Activated T-cell treated with anti-CD3 and anti-CD28 coated beads, Interleukin-2, amount 50 U/mL, for 48 hours (primary cell): ENCODE measurements at regions not wholly inside any gene's neighbourhood (a gene's known extent, or its start where the extent isn't known, plus 50 kb on each side); places are given as distances from the start of the nearest gene placed in this dataset.

Experiments used
- DNase-seq, 2 experiments: peaks; one replicate each; pipeline ENCODE4 v3.0.0-alpha.2; 2020

DNA sequence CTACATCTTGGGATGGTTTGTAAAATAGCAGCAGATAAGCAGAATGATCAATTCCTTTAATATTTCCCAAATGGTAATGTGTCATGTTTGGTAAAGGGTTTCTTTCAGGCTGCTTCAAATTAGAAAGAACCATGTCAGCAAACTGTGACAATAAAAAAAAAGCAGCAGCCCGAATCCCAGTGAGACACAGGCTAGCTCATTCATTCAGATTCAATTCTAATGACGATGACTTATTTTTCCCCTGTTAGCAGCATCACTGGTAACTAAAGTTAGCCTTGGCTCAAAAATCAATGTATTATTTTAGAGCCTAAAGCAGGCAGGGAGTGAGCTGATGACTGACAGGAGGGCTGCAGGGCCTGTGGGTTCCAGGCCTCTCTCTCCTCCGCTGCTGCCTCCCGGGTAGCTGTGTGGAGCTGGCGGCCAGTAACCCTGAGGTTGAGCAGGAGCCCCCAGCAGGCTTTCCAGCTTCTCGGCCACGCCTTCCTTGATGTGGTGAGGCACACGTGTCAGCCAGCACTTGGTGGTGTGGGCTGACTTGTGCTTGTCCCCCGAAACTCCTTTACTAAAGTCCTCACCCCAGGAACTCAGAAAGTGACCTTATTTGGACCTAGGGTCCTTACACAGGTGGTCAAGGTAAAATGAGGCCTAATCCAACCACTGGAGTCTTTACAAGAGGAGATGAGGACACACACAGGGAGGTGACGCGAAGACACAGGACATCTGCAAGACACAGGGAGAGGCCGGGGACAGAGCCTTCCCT, 120.5 kb upstream of the HS6ST1 start:
- DNase-seq = no peak

- no peak for DNase-seq
These were observed 121.4 kb upstream of the HS6ST1 start for GRCh38 chr2:128439791-128440665.

DNA sequence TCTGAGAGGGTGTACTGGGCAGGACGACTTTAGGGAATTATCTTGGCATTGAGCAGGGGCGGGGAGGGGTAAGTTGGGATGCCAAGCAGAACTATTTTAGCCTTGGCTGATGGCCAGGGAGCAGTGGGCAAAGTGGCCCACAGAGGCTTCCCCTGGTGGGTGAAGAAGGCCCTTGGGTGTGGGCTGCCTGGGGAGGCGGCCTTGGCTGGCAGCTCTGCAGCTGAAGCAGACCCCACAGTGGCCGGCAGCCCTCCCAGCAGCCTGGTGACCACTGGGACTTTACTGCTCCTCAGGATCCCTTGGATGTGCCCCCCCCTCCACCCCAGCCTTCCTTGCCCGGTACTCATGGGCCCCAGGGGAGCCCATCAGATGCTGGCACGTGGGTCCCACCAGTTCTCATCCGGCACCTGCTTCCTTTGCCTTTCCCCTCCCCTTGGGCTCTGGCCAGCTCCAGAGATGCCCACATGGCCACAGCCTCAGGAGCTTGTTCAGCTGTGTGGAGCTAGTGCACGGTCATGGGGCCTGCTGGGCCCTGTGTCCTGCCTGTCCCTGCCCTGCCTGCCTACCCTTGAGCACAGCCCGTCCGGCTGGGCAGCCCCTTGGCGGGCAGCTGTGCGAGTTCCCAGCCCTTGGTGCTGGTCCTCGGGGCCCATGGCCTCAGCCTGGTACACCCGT, 122.1 kb upstream of the HS6ST1 start:
- no peak for DNase-seq

GRCh38 chr2:128441341-128442052, 122.8 kb upstream of the HS6ST1 start:
- DNase-seq = no peak

DNA sequence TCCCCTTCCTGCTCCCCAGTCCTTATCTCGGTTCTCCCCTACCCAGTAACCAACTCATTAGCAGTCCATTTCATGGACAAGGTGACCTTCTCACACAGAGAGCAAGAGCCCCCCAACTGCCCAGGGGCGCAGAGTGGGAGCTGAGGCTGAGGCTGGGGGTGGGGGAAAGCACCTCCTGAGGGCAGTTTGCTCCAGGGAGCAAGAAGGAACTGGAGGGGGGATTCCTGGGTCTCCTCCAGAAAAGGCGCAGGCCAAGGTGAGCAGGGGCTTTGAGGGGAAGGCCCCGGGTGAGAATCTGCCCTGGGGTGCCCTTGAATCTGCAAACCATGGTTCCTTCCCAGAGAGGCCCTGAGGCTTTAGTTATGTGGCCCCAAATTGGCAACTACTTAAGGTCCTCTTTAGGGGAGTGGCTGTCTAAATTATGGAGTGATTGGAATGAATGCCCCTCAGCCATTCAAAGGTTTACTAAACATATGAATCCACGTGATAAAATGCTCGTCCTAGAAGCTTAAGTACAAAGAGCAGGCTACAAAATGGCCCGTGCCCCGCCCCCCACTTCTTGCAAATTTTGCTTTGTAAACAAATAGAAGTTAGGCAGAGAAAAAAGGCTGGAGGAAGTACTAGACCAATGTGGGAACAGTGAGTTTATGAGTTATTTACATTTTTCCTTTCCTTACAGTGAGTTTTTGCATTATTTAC, 123.5 kb upstream of the HS6ST1 start:
- no peak for DNase-seq

GRCh38 chr2:128442891-128443302, 124.2 kb upstream of the HS6ST1 start:
- DNase-seq = peak in 1 of 2 experiments; percentile 10

DNA sequence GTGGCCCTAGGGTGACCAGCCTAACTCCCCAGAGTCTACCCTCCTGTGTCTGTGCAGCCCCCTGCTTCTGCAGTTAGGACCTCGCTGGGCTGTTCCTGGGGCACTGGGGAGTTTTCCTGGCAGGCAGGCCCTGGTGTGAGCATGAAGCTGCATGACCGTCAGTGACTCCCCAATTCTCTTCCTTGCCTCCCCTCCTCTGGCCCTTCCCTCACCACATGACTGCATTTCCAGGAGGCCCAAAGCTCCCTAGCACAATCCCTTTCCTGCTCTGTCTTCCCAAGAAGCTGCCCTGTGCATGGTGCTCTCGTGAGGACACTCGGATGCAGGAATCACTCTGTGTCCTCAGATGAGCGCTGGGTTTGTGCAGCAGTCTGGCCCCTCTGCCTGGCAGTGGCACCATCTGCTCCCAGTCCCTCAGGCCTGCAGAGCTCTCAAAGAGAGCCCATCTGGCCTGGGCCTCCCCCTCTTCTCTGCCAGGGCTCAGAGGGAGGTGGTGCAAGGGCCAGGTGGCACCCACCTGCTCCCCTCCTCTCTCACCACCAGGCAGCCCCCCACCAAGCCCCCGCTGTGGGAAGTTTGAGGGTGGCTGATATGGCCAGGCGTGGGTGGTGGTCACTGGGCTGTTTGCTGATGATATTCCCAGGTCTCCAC, 125.6 kb upstream of the HS6ST1 start:
- peak in 1 of 2 experiments; percentile 7 for DNase-seq

DNA sequence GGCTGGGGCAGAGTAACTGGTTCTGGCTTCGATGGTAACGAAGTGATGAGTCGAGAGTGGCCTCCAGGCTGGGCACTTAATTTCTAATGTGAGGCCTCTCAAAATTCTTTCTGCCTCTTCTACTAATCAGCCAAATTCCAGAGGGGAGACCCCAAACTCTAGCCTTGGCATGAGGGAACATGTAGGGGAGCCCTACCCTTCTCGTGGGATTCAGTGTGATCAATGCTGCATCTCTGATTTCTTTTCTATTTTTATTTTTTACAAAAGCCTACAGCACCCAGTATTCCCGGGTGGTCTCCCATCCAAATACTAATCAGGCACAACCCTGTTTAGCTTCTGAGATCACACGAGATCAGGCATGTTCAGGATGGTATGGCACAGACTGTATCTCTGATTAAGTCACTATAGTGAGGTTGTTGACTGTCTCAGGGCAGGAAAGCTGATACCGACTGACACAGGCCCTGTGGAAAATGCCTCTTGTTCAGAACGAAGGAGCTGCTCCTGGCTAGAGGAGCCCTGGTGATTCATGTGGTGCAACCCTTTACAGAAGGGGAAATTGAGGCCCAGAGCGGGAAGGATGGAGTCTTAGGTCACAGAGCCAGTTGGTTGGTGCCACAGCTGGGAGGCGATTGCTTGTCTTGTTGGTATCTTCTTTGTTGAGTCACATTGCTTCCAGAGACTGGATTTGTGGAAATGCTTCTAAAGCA, 126.3 kb upstream of the HS6ST1 start:
- DNase-seq = peak in 1 of 2 experiments; percentile 8

- DNase-seq = no peak
These were observed 126.8 kb upstream of the HS6ST1 start for GRCh38 chr2:128445523-128445900.

GRCh38 chr2:128446049-128446873, 127.6 kb upstream of the HS6ST1 start:
- peak in 1 of 2 experiments; percentile 8 for DNase-seq

DNA sequence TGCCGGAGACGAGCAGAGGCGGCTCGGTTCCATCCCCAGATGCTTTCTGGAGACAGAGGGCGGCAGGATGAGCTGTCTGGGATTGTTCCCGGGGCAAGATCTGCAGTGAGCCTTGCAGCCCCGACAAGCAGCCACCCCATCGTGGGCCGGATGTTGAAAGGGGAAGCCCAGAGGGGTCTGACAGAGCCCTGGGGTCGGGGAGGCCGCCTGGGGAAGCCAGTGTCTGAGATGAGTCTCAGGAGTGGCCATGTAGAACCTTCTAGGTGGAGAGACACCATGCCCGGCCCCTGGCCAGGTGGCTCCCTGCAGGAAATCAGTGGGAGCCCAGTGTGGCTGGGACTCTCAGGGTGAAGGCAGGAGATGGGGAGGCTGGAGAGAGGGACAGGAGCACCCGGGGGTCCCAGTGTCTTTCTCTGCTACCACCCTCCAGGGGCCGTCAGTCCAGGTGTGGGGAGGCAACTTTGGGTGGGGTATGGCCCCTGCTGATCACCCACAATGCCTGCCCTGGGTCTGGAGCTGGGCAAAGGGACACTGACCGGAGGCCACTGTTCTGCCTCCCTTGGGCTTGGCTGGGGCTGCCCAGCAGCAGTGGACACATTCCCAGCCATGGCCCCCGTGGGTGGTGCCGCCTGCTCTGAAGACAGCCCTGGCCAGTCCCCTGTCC, 128.3 kb upstream of the HS6ST1 start:
- DNase-seq = peak in 1 of 2 experiments; percentile 10

DNA sequence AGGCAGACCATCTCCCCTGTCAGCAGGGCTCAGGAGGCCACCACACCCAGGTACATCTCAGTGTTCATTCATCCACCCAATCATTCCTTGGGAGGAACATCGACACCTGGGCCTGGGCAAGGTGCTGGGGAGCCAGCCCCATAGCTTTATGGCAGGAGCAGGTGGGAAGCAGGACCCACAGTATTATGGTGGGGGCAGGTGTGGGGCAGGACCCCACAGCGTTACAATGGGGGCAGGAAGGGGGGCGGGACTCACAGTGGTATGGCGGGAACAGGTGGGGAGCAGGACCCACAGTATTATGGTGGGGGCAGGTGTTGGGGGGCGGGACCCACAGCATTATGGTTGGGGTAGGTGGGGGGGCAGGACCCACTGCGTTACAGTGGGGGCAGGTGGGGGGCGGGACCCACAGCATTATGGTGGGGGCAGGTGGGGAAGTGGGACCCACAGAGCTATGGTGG, 128.9 kb upstream of the HS6ST1 start:
- DNase-seq = no peak

DNA sequence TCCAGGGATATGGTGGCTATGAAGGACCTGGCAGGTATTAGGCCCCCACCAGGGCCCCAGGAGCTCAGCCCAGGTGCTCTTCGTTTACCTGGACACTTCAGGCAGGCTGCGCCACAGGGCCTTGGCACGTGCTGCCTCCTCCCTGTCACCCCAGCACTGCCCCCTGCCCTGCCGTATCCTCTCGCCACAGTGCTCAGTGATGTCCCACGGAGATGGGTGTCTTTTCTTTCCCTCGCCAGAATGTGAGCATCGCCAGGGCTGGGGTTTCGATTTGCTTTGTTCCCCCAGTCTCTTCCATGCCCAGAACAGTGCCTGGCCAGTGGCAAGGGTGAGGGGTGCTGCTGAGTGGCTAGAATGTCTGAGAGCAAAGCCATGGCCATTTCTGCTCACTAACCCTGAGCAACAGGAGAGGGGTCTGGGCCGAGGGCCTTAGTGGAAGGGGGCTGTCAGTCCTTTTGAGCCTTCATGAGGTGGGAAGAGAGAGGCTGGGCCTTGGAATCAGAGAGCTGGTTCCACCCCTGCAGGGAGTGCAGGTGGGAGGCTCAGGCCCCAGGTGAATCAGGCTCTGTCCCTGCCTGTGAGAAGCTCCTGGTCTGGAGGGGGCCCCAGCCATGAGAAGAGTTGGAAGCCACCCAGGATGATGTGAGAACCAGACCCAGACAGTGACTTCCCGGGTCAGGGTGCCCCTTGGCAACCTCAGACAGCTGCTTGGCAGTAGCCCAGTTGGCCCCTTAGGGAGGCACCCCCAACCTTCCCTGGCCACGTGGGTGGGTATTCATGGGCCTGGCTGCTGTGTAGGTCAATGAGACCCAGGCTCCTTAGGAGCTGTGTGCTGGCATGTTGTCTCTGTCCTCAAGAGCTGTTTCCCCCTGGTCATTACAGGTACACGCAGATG, 129.9 kb upstream of the HS6ST1 start:
- DNase-seq = peak in 1 of 2 experiments; percentile 11

GRCh38 chr2:128449226-128450061, 130.8 kb upstream of the HS6ST1 start:
- peak in 1 of 2 experiments; percentile 10 for DNase-seq

DNA sequence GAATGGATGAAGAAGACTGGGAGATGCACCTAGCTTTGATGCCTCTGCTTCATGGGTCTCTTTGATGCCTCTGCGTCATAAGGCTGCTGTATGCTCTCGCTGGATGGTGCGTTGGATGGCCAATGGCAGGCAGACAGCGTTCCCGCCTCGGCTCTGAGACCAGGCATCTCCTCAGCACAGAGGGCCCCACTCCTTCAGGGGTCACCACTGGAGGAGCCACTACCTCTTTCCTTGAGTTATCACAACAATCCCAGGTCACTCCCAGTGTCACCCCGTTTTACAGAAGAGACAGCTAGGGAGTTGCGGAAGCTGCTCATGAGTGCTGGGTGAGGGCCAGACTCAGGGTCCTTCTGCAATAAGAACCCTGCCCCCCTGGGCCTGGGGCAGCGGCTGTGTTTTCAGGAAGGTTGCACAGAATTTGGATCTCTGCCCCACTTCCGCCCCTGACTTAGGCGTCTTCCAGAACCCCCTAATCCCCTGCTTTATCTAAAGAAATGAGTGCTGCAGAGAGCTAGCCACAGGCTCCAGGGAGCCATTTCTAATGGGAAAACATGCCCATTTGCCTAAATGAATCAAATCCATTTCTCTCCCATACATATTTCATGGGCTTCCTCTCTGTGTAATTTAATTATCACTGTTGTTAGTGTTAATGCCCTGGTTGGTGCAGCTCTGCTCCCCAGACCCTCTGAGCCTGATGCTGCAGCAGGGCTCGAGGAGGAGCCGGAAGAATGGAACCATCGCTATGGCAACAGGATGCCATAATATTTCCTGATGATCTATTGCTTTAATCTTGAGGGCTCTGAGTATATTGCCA, 131.8 kb upstream of the HS6ST1 start:
- DNase-seq = peak in 1 of 2 experiments; percentile 9
